Hippocampal formation (tissue), 2 donors: ENCODE measurements at regions not wholly inside any gene's neighbourhood (a gene's known extent, or its start where the extent isn't known, plus 50 kb on each side); places are given as distances from the start of the nearest gene placed in this dataset.

Experiments
- DNase-seq, 2 donors: peaks; one replicate each; lab custom pipeline; 2025; lab: John Stamatoyannopoulos, UW

DNA sequence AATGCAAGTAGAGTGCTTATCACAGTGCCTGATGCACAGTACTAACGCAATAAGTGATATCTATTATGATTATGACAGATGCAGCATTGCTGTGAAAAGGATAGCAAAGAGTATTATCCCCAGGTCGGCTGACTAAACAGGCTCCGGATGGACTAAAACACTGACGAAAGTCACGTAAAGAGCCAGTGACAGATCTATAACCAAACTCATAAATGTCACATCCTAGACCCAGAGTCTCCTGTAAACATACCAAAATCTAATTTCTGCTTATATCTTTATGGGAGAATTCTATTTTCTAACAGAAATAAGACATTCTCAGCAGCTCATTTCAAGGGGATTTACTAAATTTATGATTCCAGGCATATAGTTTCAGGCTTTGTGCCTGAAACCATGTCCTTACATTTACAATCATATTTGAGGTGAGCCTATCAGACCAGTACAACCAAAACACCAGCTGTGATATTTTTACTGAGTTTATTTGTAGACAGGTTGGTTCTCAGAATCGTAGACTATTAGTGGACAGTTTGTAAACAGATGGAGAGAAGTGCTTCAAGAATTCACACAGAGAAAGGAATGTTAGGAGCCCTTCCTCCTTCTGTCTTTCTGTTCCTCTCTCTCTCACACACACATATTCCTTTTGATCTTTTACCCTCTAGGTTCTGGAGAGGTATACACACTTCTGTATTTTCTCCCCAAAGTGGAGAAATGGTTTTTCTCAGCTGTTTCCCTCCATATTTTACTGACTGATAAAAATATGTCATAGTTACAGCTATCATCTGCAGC lies 52.4 kb upstream of the WDR26 start:
- no peak for DNase-seq

DNA sequence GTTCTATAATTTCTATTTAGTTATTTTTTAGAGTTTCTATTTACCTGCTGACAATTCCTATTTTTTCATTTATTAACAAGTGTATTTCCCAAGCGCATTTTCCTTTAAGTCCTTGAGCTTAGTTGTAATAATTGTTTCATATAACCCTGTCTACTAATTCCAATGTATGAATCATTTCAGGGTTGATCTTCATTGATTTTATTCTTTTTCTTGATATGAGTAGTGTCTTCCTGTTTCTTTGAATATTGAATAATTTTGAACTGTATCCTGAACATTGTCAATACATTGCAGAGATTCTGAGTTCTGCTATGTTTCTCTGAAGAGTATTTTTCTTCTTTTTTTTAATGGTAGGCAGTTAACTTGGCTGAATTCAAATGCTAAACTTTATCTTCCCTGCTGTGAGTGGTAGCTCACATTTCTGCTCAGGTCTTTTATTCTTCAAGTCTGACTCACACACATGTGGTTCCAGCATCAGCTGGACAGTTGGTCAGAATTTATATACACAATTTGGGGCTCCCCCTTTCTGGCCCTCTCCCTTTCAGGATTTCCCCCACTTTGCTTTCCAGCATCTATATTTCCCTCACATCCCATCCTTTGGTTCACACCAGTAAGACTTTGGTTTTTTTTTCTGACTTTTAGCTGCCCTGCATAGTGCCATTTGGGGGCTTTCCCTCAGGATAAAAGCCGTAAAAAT lies 54.4 kb upstream of the WDR26 start:
- DNase-seq: no peak

DNA sequence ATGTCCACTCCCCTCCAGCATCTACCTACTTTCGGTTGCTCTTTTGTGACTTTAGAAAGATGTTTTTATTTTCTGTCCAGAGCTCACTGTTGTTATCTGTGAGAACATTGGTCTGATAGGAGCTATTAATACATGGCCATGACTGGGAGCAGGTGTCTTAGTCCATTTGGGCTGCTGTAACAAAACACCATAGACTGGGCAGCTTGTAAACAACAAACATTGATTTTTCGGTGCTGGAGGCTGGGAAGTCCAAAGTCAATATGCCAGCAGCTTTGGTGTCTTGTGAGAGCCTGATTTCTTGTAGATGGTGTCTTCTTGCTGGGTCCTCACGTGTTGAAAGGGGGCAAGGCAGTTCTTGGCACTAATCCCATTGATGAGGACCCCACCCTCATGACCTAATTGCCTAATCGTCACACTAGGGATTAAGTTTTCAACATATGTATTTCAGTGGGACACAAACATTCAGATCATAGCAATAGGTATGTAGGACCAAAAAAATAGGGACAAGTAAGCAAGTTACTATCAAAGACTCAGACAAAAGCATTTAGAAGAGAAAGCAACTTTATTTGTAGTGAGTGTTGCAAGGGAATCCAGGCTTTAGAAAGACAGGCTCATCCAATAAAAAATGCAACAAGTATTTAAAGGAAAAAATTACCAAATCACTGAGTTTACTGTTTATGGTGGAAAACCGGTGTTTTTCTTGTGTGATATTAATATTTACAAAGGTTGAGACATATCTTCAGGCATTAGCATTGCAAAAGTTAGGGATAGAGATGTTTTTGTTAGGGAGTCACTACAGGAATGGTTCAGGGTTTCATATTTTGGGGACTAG lies 55.2 kb upstream of the WDR26 start:
- no peak for DNase-seq

DNA sequence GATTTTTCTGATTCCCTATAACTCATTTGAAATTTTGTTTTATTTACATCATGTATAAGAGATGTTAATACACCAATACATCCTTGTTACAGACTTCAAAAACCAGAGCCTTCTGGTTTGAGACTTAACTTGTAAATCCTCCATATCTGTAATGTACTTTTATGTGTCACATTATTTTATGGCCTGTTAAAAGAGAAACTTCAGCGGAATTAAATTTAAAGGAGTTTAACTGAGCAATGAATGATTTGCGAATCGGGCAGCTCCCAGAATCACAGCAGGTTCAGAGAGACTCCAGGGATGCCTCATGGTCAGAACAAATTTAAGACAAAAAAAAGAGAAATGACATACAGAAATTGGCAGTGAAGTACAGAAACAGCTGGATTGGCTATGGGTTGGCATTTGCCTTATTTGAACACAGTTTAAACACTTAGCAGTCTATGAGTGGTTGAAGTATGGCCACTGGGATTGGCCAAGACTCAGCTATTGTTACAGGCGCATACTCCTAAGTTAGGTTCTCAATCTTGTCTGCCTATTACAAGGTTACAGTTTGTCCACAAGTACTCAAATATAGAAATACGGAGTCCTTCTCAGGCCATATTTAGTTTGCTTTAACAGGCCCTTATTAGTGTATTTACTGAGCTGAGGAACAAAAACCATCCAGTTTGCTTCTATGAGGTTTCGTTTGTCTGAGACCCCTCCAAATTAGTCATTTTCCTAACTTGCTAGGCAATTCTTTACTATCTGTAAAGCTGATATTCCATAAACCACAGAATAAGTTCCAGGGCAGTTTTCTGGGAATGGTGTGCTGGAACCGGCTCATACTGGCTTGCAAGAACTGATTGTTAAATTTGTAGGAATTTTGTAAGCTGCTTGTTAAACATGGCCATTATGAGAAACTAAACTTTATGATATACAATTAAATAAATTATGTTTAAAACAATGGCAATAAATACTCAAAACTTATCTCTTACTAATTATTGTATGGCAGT lies 56.2 kb upstream of the WDR26 start:
- DNase-seq: no peak

DNA sequence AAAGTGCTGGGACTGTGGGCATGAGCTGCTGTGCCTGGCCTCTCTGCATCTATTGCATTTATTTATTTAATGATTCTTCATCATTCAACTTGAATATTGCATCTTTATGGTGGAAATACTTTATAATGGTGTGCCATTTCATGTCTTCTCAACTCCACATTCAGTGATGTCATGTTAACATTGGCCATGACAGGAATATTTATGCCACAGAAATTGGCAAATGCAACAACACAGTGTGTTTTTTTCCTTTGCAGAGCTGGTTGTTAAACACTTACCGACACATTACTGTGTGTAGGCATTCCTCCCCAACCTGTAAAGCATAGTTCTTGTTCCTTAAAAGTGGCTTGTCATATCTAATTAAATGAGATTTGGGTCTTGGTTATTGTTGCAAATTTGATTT lies 57.4 kb upstream of the WDR26 start:
- no peak for DNase-seq

DNA sequence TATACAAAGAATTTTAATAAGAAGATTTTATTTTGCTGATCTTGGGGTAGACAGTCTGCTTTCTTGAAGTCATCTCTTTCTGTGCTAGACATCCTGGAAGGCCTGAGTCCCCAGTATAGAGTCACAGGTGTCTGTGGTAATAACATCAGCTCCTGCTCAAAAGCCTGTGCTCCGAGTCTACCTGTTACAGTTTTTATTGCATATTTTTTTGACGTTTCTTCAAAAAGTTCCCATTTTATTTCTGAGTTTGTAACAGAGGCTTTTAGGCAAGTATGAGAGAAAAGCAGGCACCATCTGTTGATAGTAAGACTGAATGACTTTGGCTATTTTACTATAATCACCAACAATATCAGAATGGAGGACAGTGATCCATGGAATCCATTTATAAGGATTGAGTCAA lies 58.0 kb upstream of the WDR26 start:
- DNase-seq: no peak

DNA sequence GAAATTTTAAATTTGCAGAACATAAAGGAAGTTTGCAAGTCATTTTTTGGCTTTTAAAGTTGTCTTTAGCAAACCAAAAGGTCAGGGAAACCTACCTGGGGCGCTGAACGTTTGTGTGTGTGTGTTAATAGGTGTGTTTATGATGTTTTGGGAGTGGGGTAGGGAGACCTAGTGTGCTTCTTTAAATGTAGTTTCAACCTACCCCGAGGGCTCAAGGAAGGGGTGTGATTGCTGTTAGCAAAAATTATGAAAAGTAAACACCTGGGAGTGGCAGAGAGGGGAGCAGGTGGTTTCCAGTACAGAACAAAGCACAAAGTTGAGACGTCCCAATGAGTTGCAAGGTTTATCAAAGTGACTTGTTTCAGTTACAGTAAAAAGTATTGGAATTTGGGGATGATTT lies 58.7 kb upstream of the WDR26 start:
- no peak for DNase-seq

DNA sequence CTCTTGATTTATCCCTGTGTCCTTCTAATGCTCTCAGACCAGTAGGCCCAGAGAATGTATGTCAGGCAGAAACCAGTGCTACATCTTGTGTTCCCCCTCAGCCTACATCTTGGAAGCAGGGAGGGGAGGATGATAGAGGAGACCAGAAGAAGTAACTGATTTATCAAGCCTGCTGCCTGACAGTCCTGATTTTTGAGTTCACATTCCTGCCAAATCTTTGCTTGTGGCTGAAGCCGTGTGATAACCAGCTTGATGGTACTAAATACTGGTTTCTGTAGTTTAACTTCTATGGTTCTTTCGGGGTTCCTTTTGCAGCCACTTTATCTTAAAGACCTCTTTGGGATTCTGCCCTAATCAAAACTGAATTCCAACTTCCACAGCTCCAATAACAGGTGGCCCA lies 59.7 kb upstream of the WDR26 start:
- no peak for DNase-seq

DNA sequence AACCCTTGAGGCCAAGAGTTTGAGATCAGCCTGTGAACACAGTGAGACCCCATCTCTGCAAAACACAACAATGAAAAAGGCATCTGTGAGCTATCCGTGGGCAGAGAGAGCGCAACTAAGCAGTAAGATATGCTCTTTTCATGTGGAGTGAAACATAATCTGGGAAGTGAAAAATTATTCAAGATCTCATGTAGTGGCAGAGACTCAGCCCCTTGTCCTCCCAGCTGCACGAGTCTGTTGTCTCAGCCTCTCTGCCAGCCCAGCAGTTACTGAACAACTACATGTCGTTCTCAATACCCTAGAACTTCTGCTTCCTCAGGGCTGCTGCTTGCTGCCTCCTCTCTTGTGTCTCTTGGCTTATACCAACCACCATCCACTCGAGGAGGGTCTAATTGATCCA lies 61.3 kb upstream of the WDR26 start:
- DNase-seq: no peak

DNA sequence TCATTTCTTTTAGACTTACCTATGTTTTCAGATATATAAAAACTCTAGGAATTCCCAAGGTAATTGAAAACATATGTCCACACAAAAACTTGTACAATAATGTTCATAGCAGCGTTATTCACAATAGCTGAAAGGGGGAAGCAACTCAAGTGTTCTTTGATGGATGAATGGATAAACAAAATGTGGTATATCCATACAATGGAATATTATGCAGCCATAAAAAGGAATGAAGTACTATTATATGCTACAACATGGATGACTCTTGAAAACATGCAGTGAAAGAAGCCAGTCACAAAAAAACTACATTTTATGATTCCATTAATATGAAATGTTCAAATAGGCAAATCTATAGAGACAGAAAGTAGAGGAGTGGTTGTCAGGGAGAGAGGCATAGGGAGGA lies 62.2 kb upstream of the WDR26 start:
- DNase-seq: no peak

DNA sequence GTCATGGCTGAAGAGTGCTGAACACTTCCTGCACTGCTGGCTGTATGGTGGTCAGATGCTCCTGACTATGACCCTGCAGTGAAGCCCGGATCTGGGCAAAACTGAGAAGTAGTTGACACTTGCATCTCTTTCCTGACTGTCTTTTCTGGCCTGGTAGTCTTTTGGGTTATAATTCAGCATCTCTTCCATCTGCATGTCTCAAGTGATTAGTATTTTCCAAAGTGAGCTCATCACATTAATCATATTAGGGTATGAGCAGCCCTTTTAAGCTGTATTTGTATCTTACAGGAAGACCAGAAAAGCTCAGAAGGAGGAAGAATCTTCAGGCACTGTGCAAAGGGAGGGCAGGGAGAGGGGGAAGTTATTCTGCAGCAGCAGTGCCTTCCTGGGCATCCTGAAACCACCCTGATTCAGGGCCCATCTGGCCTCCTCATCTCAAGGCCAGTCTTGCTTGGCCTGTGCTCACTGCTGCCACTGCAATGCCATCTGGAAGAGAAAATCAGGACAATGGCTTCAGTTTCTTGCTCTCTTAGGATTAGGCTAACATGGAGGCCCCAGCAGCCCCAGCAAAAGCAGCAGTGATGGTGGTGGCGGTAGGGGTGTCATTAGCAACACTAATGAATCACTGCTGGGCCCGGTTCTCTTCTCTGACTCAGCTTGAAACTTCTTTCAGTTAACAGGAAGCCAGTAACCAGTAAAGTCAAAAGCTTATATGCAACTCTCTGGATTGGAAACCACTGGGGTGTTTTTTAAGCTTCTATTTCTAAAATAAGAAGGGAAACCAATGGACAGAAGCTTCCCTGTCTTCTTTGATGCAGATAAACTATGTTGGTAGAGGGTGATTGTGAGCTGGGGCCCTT lies 63.3 kb upstream of the WDR26 start:
- DNase-seq: peak; percentile 6 to 16

DNA sequence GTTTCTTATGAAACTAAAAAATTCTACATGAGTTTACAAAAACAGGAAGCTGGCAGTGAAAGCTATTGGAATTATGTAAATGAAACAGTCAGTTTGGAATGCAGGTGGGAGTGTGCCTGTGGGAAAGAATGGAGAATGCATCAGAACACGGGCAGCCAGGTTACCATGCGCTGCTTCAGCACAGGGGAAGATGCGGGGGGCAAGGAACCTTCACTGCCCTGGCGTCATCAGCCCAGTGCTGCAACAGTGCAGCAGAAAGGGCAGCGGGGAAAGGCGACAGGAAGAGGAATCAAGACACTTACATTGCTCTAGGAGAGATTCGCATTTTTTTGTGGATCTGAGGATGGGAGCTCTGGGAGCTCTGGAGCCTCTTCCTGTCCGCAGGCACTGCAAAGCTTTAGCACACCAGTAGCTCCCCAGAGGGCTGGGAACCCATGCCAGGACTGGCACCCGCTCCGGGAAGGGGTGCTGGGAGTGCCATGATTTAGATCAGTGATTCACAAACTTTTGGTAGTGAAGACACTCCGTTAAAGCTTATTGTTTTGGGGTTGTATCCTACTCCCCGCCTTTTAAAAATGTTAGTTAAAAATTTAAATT lies 64.1 kb upstream of the WDR26 start:
- no peak for DNase-seq

DNA sequence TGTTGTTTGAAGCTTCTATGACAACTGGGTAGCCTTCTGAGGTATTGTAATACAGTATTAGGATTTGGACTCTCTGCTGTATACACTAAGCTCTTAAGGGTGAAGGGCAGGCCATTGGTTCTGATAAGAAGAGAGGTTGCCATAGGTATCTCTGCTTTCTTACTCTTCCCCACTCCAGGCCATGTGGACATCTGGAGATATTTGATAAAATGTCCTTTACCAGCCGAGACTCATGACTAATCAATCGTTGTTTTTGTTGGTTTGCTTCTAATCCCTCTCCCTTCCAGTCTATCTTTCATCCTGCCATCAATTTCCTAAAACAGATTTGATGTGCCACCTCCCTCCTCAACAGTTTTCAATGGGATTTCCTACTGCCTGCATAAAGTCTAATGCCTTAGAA lies 64.6 kb upstream of the WDR26 start:
- no peak for DNase-seq

DNA sequence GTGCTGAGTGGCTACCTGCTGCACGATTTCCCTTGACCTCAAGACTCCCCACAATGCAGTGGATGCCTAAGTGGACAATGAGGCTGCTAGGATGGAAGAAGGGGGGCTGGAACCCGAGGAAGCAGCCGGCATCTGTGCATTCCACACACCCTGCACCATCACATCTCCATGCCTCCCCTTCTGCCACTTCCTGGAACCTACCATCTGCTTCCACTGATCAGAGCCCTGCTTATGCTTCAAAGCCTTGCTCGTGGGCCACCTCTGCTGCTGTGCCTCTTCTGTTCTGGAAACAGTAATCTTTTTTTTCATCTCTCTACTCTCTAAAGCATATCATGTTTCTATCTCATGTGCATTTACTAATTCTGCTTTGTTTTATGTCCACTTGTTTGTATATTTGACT lies 66.2 kb upstream of the WDR26 start:
- no peak for DNase-seq

DNA sequence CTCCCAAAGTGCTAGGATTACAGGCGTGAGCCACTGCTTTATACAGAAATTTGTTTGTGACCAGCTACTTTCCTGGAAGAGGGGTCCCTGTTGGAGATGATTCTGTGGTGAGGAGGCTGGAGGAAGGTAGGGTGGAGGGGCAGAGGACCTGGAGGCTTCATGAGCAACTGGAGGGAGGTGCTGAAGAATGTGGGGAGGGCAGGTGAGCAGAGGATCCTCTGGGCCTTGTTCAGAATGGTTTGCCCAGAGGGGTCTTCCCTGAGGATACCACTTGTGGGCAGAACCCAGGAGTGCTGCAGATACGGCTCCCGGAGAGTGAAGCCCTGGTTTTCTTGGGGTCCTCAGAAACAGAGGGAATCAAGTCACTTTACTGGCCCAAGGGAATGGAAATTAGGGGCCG lies 67.2 kb upstream of the WDR26 start:
- no peak for DNase-seq

DNA sequence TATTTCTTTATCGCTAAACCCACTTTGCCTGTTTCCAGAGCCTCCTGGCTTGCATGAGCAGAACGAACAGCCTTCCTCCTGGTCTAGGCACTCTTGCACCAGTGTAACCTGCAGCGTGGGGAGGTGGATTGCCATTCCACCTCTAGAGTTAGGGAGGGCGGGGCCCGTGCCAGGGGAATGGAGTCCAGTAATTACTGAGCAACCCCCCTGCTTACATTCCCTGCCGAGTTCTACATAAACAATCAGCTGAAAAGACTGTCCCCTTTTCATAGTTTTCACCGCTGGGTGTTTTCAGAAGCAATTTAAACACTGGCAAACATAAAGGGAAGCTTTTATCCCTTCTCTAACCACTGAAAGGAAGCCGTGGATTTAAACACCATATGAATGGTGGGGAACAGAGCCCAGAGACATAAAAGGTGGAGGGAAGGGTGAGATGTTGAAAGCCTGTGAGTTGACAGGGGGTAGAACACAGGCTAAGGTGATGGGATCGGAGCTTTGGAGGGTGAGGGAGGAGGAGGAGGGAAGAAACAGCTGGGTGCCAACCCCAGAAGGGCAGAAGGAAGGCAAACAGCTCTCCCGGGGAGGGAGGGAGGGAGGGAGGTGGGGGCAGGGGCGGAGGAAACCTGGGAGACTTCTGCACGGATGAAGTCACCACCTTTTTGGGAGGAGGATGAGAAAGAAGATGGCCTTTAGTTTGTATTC lies 68.0 kb upstream of the WDR26 start:
- no peak for DNase-seq

DNA sequence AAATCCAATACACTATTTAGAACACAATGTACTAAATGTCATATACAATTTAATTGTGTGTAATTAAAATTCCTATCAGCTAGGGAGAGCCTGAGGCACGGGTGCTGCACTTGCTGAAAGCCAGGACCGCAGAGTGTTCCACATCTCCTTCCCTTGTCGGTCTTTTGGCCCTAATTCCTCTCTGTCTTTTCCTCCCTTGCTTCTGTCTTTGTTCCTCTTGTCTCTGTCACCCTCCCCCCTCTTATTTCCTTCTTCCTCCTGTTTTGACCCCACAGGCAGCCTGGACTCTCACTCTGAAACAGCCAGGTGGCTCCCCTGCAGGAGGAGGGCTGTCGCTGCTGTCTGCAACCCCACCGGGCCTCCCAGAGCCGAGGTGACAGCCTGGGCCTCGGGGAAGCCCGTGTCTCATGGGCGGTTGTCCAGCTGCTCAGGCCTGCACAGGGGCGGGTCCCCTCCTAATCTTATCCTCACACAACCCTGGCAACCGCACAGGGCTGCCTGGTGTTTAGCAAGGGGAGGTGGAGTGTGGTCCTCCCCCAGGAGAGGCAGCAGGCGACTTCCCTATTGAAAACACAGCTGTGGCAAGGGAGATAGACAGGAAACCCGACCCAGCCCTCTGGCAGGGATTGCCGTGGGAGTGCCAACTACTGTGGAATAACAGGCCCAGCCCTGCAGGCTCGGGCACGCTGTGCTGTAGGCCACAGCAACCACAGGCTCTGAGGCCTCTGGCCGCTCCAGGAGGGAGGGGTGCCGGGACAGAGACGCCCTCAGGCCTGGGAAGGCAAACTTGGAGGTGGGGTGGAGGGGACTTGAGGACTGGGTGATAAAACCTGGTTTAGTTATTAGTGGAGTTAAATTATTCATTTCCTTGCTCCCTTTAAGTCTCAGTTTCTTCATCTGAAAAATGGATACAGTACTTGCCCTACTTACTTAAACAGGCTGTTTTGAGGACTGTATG lies 68.8 kb upstream of the WDR26 start:
- DNase-seq: peak; percentile 48 to 61

DNA sequence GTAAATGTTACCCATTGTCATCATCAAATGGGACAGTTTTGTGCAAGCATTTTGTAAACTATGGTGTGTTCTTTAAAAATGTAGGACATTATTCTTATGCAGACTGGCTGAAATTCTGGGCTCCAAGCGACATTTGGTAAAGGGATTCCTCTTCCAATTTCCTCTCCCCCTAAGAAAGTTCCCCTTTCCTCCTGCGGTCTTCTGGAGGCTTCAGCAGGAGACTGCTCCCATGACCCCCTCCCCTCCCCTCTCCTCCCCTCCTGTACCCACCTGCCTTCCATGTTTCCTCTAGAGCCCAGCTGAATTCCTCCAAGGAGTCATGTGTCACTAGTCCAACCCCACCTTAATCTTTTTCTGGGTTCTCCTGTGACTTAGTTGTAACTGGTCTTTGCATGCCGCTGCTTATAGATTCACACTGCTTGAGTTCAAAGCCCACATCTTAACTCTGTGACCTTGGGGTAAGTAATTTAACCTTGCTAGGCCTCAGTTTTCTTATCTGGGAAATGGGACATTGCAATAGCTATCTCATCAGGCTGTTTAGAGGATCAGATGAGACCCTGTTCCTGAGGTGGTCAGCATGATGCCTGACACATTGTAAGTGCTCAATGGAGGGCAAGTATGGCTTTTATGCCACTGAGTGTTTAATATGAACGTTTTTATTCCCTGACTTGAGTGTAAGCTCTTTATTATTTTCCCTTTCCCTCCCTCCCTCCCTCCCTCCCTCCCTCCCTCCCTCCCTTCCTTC lies 69.9 kb upstream of the WDR26 start:
- no peak for DNase-seq
